Motor neuron (in vitro differentiated cells): ENCODE measurements at regions not wholly inside any gene's neighbourhood (a gene's known extent, or its start where the extent isn't known, plus 50 kb on each side); places are given as distances from the start of the nearest gene placed in this dataset.

Experiments
- ATAC-seq, 8 experiments: fragments of 200-7000 bp; cut with Tn5 transposase; replicated peaks in 6 of 8; 2 replicates each; pipeline ENCODE4 v1.8.0; 2021; ENCODE audit warnings: mild to moderate bottlenecking in 8 of 8, moderate library complexity in 8 of 8
- H3K27ac ChIP-seq, 2 donors: fragments of 250-450 bp; sonication (Bioruptor Pico); 2 replicates each; pipeline ENCODE4 v1.9.0; 2021; ENCODE audit warnings: antibody characterized with exemption in 2 of 2, mild to moderate bottlenecking in 2 of 2, moderate library complexity in 1 of 2
- H3K4me1 ChIP-seq, 2 donors: fragments of 250-450 bp; sonication (Bioruptor Pico); replicated peaks in 1 of 2; 2 replicates each; pipeline ENCODE4 v1.6.1; 2021; ENCODE audit warnings: antibody characterized with exemption in 2 of 2, mild to moderate bottlenecking in 2 of 2, moderate library complexity in 1 of 2
- H3K4me3 ChIP-seq, 5 donors: fragments of 250-450 bp; sonication (Bioruptor Pico); 2 replicates each; pipeline ENCODE4 v1.9.0; 2021; ENCODE audit warnings: antibody characterized with exemption in 5 of 5, mild to moderate bottlenecking in 5 of 5, moderate library complexity in 4 of 5
- WGBS, 10 experiments: fragments of 450-650 bp; shearing (Covaris generic); methylation state at CpG; one replicate each; pipeline ENCODE4 v1.0.0; 2022; 5-methylcytosine and 5-hydroxymethylcytosine counted together
- in situ Hi-C, 9 experiments: fragments of 400-800 bp; cut with MboI; loops; one replicate each; pipeline ENCODE4 v1.15.0; 2021; ENCODE audit warnings: low sequenced_read_pairs in 9 of 9, low pct_unique_long_range_greater_than_20kb in 2 of 9; ENCODE audit not compliant: unreplicated experiment in 9 of 9

DNA sequence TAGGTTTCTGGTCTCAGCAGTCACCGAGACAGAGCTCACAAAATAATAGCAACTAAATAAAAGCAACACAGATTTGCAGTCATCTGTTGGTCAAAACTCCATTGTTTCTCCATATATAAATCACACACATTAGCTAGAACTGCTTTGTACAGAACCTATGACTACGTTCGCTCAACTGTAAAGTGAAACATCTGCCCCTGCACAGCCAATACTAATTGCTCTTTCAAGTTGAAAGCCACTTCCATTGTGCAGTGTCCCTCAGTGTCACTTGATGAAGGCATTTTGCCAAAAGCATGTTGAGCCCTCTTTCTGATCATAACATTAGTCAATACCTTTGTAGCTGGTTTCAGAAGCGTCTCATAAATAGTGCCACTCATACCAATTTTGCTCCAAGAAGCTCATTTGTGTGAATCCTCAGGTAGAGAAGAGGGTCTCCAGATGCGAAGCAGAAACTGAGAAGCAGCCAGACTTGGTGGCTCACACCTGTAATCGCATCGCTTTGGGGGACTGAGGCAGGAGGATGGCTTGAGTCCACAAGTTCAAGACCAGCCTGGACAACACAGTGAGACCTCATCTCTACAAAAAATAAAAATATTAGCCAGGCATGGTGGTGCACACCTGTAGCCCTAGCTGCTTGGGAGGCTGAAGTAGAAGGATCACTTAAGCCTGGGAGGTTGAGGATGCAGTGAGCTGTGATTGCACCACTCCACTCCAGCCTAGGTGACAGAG lies 68.9 kb downstream of the PERP start:
- in situ Hi-C loops = no loop called here
- peak in 3 of 8 experiments; percentile 17 to 64 (median 36) for ATAC-seq
- Histone ChIP-seq H3K4me1 (no peaks in the 10 kb centered on the region), H3K27ac (no peak overlapping the region), H3K4me3 (no peak overlapping the region)
- WGBS, 10 experiments = 58 to 93% (median 80%) methylated on average over 2 to 7 of the region's 7 CpGs; no CpG with 5 or more reads in 1 of the 10 experiments
